GM19463 (cell line): ENCODE measurements at regions not wholly inside any gene's neighbourhood (a gene's known extent, or its start where the extent isn't known, plus 50 kb on each side); places are given as distances from the start of the nearest gene placed in this dataset.

Experiments
- ATAC-seq: cut with Tn5 transposase; IDR thresholded peaks from one replicate; pipeline ENCODE4 v1.9.1; 2021; ENCODE audit warnings: mild to moderate bottlenecking, moderate library complexity; ENCODE audit not compliant: unreplicated experiment

- no peak for ATAC-seq
These were observed 80.8 kb upstream of the CLNK start for GRCh38 chr4:10765386-10765785.

DNA sequence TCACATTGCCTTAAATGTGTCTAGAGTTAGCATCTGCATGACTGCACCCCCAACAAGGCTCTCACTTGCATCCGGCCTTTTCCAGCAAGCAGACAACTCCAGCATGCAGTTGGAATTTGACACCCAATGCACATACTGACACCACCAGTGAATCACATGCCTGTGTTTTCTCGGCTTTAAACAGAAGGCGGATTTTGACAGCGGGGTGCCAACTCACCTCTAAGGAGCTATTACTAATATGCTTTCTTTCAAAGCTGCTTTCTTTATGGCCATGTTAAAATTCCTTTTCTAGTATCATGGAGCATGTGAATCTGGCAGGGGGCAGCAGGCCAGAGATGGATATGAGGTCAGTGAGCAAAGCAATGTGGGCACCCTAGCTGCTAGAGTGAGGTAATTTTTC is 78.0 kb upstream of the CLNK start:
- ATAC-seq = no peak

- no peak for ATAC-seq
These were observed 77.3 kb upstream of the CLNK start for GRCh38 chr4:10761903-10762302.

GRCh38 chr4:10760086-10760485 is 75.5 kb upstream of the CLNK start:
- no peak for ATAC-seq

DNA sequence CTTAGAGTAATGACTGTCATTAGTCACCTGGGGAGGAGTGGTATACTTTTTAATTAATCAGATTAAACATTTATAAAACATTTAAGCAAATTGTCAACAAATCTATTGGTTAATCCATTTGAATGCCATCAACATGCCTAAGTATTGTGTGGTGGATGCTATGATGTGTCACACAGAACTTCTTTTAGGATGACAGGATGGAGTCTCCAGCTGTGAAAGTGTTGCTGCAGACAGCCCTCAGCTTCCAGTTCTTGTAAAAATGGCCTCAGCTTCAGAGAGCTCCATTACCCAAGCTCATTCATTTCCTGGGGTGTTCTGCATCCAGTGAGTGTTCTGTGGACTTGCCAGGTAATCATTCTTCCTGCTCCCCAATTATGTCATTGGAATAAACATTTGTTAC is 74.3 kb upstream of the CLNK start:
- no peak for ATAC-seq

DNA sequence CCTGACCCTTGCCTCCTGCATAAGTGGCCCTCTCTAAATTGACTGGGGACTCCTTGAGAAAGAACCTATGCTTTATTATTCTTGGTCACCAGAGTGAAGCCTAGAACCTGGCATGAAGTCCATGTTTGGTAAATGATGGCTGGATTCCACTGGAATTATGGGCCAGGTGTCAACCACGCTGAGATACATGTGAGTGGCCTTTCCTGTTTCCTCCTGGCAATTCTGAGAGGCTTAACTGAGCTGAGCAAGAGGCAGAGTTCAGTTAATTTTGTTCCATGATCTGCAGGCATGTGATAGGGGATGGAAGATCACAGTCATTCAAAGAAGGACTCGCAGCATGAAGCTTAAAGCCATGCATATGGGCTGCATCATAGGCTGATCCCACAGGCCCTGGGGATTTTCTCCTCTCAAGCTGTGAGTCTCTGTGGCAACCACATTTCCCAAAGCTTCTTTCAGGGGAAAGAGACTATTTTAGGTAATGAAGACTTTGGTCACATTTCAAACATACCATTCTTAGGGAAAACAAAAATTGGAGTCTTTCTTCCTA is 69.4 kb upstream of the CLNK start:
- ATAC-seq = peak; percentile 51

DNA sequence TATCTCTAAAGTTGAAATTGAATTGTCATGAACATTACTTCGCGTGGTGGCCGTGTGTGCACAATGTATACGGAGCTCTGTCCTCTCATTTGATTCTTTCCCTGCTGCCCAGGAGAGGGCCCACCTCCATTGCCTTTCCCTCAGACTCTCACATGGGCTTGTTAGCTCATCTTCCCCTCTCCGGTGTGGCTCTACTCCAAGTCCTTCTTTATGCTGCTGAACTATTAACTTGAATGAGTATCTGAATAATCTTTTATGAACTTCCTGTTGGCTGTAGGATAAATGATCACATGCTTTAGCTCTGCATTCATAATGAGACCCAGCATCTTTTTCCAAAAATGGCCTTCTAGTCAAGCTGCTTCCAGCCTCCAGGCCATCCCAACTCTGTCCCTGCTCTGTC is 68.8 kb upstream of the CLNK start:
- ATAC-seq = no peak

DNA sequence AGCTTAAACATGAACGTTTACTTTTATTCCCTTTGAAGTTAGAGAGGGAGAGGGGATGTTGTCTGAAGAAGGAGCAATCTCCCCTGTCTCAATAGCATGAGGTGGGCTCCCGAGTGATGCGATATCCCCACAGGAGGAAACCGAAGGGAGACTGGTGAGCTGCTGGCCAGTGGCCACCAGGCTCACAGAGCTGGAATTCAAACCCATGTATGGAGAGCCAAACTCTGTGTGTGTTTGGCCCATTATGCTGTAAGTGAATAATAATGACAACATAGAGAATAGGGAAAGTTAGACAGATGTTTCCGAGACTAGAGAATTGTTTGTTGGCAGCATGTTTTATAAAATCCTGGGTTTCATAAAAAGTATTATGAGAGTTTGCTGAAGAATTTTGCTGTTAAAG is 66.1 kb upstream of the CLNK start:
- ATAC-seq = no peak

- peak; percentile 57 for ATAC-seq
These were observed 62.6 kb upstream of the CLNK start for GRCh38 chr4:10747186-10747585.

DNA sequence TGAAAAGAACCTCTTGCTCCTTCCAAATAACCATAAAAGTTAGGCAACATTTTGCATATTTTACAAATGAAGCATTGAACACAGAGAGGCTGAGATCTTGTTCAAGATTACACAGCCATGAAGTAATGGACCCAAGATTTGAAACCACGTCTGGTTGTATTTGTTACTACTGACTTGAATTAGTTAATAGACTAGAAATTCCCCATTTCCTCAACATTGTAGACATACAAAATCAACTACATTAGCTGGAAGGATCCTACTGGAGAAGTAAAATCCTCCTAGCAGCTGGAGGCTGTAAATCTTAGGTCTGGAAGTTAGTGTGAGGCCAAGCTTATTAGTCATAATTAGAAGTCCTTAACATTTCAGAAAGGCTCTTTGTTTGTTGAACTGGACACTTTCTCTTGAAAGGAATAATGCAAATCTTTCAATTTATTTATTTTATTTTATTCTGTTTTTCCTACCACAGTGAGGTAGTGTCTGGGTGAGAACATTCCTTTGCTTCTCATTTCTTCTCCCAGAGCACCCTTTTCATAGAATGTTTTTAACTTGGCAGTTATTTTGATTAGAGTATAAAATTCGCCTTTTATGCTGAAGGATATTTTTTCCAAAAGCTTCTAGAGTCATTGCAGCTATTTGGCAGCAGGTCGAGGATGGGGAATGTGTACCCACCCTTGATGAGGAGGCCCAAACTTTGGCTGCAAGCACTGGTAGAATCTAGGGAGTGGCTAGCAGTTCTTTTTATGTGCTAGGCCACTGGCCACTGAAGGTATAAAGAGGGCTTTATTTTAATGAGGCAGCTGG is 62.0 kb upstream of the CLNK start:
- ATAC-seq = no peak

DNA sequence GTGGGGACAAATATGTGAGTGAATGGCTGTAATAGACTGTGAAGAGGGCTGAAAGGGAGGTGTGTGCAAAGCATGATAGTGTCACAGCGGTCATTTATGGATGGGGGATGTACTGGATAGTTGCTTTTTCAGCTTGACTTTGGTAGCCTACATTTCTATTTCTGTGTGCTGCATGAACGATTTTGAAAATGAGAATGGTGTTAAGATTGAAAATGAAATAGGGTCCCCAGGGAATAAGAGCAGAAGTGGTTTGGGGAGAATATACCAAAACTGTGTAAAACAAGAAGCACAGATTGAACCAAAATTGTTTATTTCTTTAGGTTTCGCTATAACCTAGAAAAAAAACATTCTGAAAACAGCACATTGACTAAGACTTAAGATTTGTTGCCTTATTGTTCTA is 58.8 kb upstream of the CLNK start:
- peak; percentile 47 for ATAC-seq

GRCh38 chr4:10741961-10742699 is 57.6 kb upstream of the CLNK start:
- ATAC-seq = peak; percentile 17

GRCh38 chr4:10740891-10741620 is 56.5 kb upstream of the CLNK start:
- no peak for ATAC-seq

DNA sequence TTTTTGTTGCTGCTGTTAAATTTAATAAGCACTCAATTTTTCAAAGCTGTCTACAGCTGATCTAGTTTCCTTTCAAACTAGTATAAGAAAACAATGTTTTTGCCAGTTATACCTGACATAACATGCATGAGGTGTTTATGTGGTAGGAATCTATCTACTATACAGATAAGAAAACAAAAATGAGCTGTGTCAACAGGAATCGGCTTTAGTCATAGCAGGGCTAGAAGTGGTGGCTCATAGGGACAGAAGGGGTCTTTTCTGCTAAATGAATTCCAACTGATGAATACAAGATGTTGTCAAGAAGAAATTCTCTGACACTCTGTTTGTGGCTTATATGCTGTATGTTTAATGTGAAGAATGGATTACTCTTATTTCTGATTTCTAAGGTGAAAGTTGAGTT is 55.7 kb upstream of the CLNK start:
- no peak for ATAC-seq

GRCh38 chr4:10738826-10739489 is 54.4 kb upstream of the CLNK start:
- ATAC-seq = no peak

DNA sequence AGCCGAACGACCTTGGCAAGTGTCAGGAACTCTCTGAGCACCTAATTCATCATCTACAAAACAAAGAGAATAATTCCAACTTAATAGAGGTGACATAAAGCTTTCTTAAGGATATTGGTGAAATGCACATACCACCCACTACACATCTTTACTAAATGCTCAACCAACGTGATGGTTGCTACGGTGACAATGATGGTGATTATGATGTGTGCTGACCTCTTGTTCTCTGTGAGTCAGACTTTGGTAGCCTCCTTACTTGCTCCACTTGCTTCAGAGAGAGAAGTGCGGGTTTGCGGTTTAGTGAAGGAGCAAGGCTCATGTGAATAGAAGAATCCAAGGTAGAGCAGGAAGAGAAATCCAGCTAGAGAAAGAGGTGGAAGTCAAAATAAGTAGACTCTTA is 52.8 kb upstream of the CLNK start:
- ATAC-seq = no peak

DNA sequence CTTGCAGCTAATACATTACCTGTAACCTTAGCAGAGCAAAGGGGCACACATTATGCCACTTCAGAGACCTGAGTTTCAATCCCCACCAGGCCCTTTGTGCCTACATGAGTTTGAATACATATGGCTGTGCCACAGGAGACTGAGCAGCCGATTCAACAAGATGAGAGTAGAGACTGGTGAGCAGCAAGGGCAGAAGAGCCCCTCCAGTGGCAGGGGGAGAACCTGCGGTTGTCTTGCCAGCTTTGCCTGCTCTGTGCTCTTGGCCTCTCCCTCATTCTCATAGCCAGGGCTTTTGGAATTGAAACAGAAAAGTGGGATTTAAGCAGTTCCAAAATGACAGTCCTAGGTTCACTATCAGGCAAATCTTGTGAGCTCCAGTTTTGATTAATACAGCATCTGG is 52.3 kb upstream of the CLNK start:
- no peak for ATAC-seq

DNA sequence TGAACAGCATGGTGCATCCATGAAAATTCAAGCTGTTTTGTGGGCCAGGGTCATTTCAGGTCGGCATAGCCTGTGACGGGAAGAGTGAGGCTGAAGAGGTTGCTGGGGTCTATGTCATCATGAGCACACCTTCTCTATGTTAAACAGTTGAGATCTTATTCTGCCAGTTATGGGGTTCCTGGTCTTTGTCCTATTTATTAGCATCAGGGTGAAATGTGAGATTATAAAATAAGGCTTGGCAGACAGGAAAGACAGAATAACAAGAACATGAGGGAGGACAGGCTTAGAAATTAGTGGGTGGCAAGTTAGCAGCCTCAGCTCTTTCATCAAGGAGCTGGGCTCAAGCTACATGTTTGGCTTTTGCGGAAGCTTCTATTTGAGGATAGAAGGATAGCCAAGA is 51.7 kb upstream of the CLNK start:
- ATAC-seq = no peak

GRCh38 chr4:10734697-10735096 is 50.1 kb upstream of the CLNK start:
- no peak for ATAC-seq
